ENCODE measurements at regions not wholly inside any gene's neighbourhood (a gene's known extent, or its start where the extent isn't known, plus 50 kb on each side); places are given as distances from the start of the nearest gene placed in this dataset.

DNA sequence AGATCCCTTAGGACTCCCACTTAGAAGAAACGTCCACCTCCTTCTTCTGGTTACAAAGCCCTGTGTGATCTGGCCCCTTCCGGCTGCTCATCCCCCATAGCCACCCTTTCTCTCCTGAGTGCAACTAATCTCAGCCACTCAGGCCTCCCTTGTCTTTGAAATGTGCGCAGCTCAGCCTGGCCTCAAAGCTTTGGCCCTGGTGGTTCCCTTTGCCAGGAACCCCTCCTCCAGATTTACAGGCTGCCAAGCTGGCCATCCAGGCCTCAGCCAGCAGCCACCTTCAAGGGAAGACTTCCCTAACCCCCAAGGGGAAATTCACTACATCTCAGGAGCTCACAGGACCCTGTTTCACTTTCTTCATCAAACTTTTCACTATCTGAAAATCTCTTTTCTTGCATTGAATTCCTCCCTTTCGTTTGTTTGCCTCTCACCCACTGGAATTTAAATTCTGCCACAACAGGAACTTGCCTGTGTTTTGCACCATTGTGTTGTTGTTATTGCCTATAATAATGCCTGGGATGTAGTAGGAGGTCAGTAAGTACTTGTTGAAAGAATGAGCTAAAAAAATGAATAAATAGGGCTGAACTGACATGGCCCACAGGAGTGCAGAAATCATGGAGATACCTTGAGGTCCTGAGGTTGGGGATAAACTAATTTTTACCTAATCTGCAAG lies 109.5 kb upstream of the PFN2 start:
- TF ChIP-seq, protein P1, sequence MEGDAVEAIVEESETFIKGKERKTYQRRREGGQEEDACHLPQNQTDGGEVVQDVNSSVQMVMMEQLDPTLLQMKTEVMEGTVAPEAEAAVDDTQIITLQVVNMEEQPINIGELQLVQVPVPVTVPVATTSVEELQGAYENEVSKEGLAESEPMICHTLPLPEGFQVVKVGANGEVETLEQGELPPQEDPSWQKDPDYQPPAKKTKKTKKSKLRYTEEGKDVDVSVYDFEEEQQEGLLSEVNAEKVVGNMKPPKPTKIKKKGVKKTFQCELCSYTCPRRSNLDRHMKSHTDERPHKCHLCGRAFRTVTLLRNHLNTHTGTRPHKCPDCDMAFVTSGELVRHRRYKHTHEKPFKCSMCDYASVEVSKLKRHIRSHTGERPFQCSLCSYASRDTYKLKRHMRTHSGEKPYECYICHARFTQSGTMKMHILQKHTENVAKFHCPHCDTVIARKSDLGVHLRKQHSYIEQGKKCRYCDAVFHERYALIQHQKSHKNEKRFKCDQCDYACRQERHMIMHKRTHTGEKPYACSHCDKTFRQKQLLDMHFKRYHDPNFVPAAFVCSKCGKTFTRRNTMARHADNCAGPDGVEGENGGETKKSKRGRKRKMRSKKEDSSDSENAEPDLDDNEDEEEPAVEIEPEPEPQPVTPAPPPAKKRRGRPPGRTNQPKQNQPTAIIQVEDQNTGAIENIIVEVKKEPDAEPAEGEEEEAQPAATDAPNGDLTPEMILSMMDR (IDR thresholded peaks at IDR 0.05), result no peak
- no peak for TF ChIP-seq POLR2A (IDR thresholded peaks at IDR 0.05)
- TF ChIP-seq POLR2AphosphoS5 (IDR thresholded peaks at IDR 0.05), result no peak
- TF ChIP-seq EP300 (IDR thresholded peaks at IDR 0.05), result no peak
